Astrocyte (in vitro differentiated cells and primary cell): ENCODE measurements at regions not wholly inside any gene's neighbourhood (a gene's known extent, or its start where the extent isn't known, plus 50 kb on each side); places are given as distances from the start of the nearest gene placed in this dataset.

ENCODE experiments used
- CTCF ChIP-seq: IDR thresholded peaks from 2 replicates; pipeline ENCODE4 v1.5.1; 2011; ENCODE audit warnings: low read depth, mild to moderate bottlenecking, inconsistent platforms, low read length, moderate library complexity; ENCODE audit not compliant: insufficient read depth
- EZH2 ChIP-seq: IDR thresholded peaks from 2 replicates; pipeline ENCODE4 v1.6.1; 2012; ENCODE audit warnings: mild to moderate bottlenecking, low read length, inconsistent platforms; ENCODE audit not compliant: insufficient read depth

- TF ChIP-seq CTCF (no peak), EZH2 (no peak)
Measured at GRCh38 chr2:12194968-12195367, 448.5 kb downstream of the LPIN1 start.
